ENCODE measurements at regions not wholly inside any gene's neighbourhood (a gene's known extent, or its start where the extent isn't known, plus 50 kb on each side); places are given as distances from the start of the nearest gene placed in this dataset.

DNA sequence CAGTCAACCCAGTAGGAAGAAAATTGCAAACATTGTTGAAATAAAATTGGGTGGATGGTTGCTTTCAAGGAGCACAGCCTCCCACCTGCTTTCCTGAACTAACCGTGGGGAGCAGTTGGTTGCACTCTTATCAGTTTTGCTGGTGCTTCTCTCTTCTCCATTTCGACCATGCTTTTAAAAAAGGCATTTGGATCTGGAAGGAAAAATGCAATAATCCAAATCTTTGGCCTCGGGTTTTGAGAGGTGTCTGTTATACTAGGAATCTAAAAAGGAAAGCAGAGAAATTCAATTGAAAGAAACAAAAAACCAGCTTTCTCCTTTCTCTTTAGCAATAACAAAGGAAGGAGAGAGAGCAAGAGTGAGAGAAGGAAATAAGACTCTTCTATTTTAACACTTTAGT lies 113.6 kb upstream of the ARGLU1 start:
- intact Hi-C loops (cut with DNase I, micrococcal nuclease), result no loop called here
- DNase-seq, result no peak
- ChIA-PET POLR2A (no interaction called here), CTCF (no interaction called here)
- H3K27ac ChIP-seq (ENCODE audit: low read depth in 1 of 2, low read length in 2 of 2), result no peak overlapping the region
- no peak for ATAC-seq (ENCODE audit: poor library complexity)
- TF ChIP-seq, protein P1, sequence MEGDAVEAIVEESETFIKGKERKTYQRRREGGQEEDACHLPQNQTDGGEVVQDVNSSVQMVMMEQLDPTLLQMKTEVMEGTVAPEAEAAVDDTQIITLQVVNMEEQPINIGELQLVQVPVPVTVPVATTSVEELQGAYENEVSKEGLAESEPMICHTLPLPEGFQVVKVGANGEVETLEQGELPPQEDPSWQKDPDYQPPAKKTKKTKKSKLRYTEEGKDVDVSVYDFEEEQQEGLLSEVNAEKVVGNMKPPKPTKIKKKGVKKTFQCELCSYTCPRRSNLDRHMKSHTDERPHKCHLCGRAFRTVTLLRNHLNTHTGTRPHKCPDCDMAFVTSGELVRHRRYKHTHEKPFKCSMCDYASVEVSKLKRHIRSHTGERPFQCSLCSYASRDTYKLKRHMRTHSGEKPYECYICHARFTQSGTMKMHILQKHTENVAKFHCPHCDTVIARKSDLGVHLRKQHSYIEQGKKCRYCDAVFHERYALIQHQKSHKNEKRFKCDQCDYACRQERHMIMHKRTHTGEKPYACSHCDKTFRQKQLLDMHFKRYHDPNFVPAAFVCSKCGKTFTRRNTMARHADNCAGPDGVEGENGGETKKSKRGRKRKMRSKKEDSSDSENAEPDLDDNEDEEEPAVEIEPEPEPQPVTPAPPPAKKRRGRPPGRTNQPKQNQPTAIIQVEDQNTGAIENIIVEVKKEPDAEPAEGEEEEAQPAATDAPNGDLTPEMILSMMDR (IDR thresholded peaks at IDR 0.05), result no peak
- H3K27ac Mint-ChIP-seq, result no peak overlapping the region
- H3K27me3 ChIP-seq (ENCODE audit: control insufficient read depth in 1 of 2, insufficient read depth in 2 of 2, low read length in 2 of 2), result peaks cover 0 to 3% of the 10 kb centered on the region in 2 experiments
- H3K9me3 Mint-ChIP-seq, result no peaks in the 10 kb centered on the region
- no peaks in the 10 kb centered on the region for H3K9me3 ChIP-seq (ENCODE audit: control insufficient read depth in 1 of 2, insufficient read depth in 1 of 2, low read length in 2 of 2)
- no peak overlapping the region for H3K4me3 ChIP-seq (ENCODE audit: low read length)
- H3K4me1 ChIP-seq (ENCODE audit: insufficient read depth, low read length), result no peaks in the 10 kb centered on the region
- H3K36me3 Mint-ChIP-seq (ENCODE audit: low read depth), result no peaks in the 10 kb centered on the region
- H3K4me1 Mint-ChIP-seq (ENCODE audit: low read depth), result no peaks in the 10 kb centered on the region
- H3K27me3 Mint-ChIP-seq, result no peaks in the 10 kb centered on the region
- no peaks in the 10 kb centered on the region for H3K36me3 ChIP-seq (ENCODE audit: insufficient read depth, low read length)
- H3K4me3 Mint-ChIP-seq, result no peak overlapping the region

DNA sequence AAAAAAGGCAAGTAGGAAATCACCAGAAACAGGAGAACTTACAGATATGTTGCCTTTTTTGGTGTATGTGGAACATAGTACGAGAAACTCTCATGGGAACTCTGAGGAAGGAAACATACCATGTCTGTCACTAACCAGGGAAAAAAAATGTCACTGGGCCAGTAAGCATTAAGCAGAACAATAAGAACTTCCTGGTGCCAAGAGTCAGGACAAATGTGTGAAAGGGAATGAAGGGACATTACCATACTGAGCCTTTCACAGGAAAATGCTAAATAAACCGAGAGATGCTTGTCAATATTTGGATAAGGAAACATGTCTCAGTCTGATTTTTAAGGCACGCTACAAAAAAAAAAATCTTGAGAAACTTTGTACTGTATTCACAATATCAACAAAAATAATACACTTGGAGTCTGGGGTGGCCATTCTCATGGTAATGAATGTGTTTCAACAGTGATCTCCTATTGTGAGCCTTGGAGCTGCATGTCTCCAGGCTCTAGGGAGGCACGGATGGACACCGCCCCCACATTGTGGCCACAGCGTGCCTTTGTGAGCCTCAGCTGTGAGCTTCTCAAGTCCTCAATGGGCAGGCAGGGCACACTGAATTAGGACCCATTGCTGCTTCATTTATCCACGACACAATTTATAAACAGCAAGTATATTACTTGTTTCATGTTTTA lies 113.0 kb upstream of the ARGLU1 start:
- Histone ChIP-seq H3K27ac (ENCODE audit: low read depth in 1 of 2, low read length in 2 of 2) (no peak overlapping the region), H3K4me1 (ENCODE audit: insufficient read depth, low read length) (no peaks in the 10 kb centered on the region), H3K36me3 (ENCODE audit: insufficient read depth, low read length) (no peaks in the 10 kb centered on the region), H3K4me3 (ENCODE audit: low read length) (no peak overlapping the region), H3K9me3 (ENCODE audit: control insufficient read depth in 1 of 2, insufficient read depth in 1 of 2, low read length in 2 of 2) (no peaks in the 10 kb centered on the region), H3K27me3 (ENCODE audit: control insufficient read depth in 1 of 2, insufficient read depth in 2 of 2, low read length in 2 of 2) (peaks cover 0 to 3% of the 10 kb centered on the region in 2 experiments)
- H3K36me3 Mint-ChIP-seq (ENCODE audit: low read depth), result no peaks in the 10 kb centered on the region
- CTCF ChIA-PET, result no interaction called here
- TF ChIP-seq, protein P1 (IDR thresholded peaks at IDR 0.05), result no peak
- H3K27me3 Mint-ChIP-seq, result no peaks in the 10 kb centered on the region
- H3K4me1 Mint-ChIP-seq (ENCODE audit: low read depth), result no peaks in the 10 kb centered on the region
- no peaks in the 10 kb centered on the region for H3K9me3 Mint-ChIP-seq
- POLR2A ChIA-PET, result no interaction called here
- DNase-seq (no peak), ATAC-seq (ENCODE audit: poor library complexity) (no peak)
- H3K4me3 Mint-ChIP-seq, result no peak overlapping the region
- intact Hi-C loops (cut with DNase I, micrococcal nuclease), result no loop called here
- H3K27ac Mint-ChIP-seq, result no peak overlapping the region

DNA sequence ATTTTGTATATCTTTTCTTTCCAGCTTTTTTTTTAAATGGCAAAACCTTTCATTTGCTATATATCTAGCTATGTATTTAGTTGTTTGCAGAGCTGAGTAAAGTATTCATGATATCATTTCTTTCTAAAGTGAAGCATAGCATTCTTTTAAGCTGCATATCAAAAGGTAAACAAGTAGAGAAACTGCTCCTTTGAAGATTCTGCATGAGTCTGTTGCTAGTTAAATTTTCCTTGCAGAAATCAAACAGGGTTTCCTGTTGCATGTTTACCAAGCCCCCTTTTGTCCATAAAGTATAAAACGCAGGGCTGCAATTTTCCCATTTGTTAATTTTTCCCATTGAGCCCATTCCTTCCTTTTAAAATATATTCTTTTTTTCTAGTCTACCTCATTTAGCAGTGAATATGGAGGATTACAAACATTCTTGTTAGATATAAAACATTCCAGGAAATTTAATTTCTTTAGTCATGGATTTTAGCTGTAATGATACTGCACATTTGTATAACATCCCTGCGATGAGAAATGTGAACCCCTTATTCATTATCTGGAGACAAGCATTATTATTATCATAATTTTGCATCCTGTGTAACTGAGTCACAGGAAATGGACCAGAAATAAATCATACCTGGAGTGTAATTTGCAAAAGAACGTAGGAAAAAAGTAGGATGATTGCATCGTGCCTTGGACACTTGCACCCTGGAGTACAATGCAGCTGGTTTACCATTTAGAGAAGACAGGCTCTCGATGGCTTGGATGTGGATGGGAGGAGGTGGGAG lies 110.9 kb upstream of the ARGLU1 start:
- TF ChIP-seq, protein P1 (IDR thresholded peaks at IDR 0.05), result no peak
- H3K36me3 ChIP-seq (ENCODE audit: insufficient read depth, low read length), result no peaks in the 10 kb centered on the region
- Mint-ChIP-seq H3K9me3 (no peaks in the 10 kb centered on the region), H3K27me3 (peaks cover 8% of the 10 kb centered on the region), H3K4me1 (ENCODE audit: low read depth) (no peaks in the 10 kb centered on the region), H3K27ac (no peak overlapping the region), H3K36me3 (ENCODE audit: low read depth) (no peaks in the 10 kb centered on the region), H3K4me3 (no peak overlapping the region)
- no peak overlapping the region for H3K4me3 ChIP-seq (ENCODE audit: low read length)
- no peak overlapping the region for H3K27ac ChIP-seq (ENCODE audit: low read depth in 1 of 2, low read length in 2 of 2)
- POLR2A ChIA-PET, result no interaction called here
- no peaks in the 10 kb centered on the region for H3K4me1 ChIP-seq (ENCODE audit: insufficient read depth, low read length)
- no peak for ATAC-seq (ENCODE audit: poor library complexity)
- intact Hi-C loops (cut with DNase I, micrococcal nuclease), result no loop called here
- DNase-seq, result no peak
- H3K27me3 ChIP-seq (ENCODE audit: control insufficient read depth in 1 of 2, insufficient read depth in 2 of 2, low read length in 2 of 2), result peaks cover 0 to 3% of the 10 kb centered on the region in 2 experiments
- no peaks in the 10 kb centered on the region for H3K9me3 ChIP-seq (ENCODE audit: control insufficient read depth in 1 of 2, insufficient read depth in 1 of 2, low read length in 2 of 2)
- CTCF ChIA-PET, result no interaction called here

Measured in CD4-positive, alpha-beta T cell (primary cell).